ENCODE measurements at regions not wholly inside any gene's neighbourhood (a gene's known extent, or its start where the extent isn't known, plus 50 kb on each side); places are given as distances from the start of the nearest gene placed in this dataset.

- DNase-seq (no peak), ATAC-seq (replicated peaks in 1 of 4) (no peak)
- H3K4me1 ChIP-seq (ENCODE audit: control insufficient read depth in 1 of 2, extremely low read depth in 1 of 2, insufficient read depth in 2 of 2, low read length in 2 of 2) = no peaks in the 10 kb centered on the region
- H3K27ac ChIP-seq (ENCODE audit: low read length) = no peak overlapping the region
- H3K36me3 ChIP-seq (ENCODE audit: control insufficient read depth in 2 of 2, extremely low read depth in 1 of 2, insufficient read depth in 1 of 2, low read length in 1 of 2) = no peaks in the 10 kb centered on the region
- Mint-ChIP-seq H3K9me3 (no peaks in the 10 kb centered on the region), H3K27me3 (peaks cover 0 to 8% of the 10 kb centered on the region in 2 donors), H3K4me1 (no peaks in the 10 kb centered on the region), H3K4me3 (no peak overlapping the region), H3K36me3 (no peaks in the 10 kb centered on the region), H3K27ac (no peak overlapping the region)
- no peak overlapping the region for H3K4me3 ChIP-seq (ENCODE audit: control insufficient read depth in 1 of 2, extremely low read depth in 1 of 2, low read length in 1 of 2)
- no peaks in the 10 kb centered on the region for H3K9me3 ChIP-seq
- POLR2A ChIA-PET = no interaction called here
- CTCF ChIA-PET = no interaction called here
- WGBS (ENCODE audit: insufficient coverage) = 80% methylated on average over 1 of the region's 5 CpGs
- no peaks in the 10 kb centered on the region for H3K27me3 ChIP-seq (replicated peaks in 1 of 2; ENCODE audit: control insufficient read depth in 2 of 2, extremely low read depth in 1 of 2, insufficient read depth in 2 of 2, low read length in 1 of 2)
These were observed 168.6 kb upstream of the RFC3 start for GRCh38 chr13:33649212-33649878.

- no peak for ATAC-seq (replicated peaks in 1 of 4)
- no CpG with 5 or more reads among the region's 3 CpGs for WGBS (ENCODE audit: insufficient coverage)
- H3K36me3 Mint-ChIP-seq = no peaks in the 10 kb centered on the region
These were observed 166.2 kb upstream of the RFC3 start for GRCh38 chr13:33651766-33652165.

GRCh38 chr13:33657274-33657673 is 160.7 kb upstream of the RFC3 start:
- no peak overlapping the region for H3K4me3 Mint-ChIP-seq
- no peaks in the 10 kb centered on the region for H3K36me3 Mint-ChIP-seq
- peaks cover 3 to 4% of the 10 kb centered on the region in 2 donors for H3K27me3 Mint-ChIP-seq
- POLR2A ChIA-PET = no interaction called here
- DNase-seq (no peak), ATAC-seq (replicated peaks in 1 of 4) (no peak)
- 93% methylated on average over 2 of the region's 3 CpGs for WGBS (ENCODE audit: insufficient coverage)
- H3K27ac Mint-ChIP-seq = no peak overlapping the region
- no peaks in the 10 kb centered on the region for H3K4me1 Mint-ChIP-seq
- no peak overlapping the region for H3K27ac ChIP-seq (ENCODE audit: low read length)
- no peaks in the 10 kb centered on the region for H3K36me3 ChIP-seq (ENCODE audit: control insufficient read depth in 2 of 2, extremely low read depth in 1 of 2, insufficient read depth in 1 of 2, low read length in 1 of 2)
- CTCF ChIA-PET = interaction anchor here in 1 of 2 donors (0.5 kb wide), 1 partner anchor 1322 kb away, joined by 3 read pairs; no protein-coding TSS in a partner anchor
- H3K4me3 ChIP-seq (ENCODE audit: control insufficient read depth in 1 of 2, extremely low read depth in 1 of 2, low read length in 1 of 2) = no peak overlapping the region
- peaks cover 0 to 3% (median 0%) of the 10 kb centered on the region in 3 donors for H3K9me3 Mint-ChIP-seq
- peaks cover 0 to 3% of the 10 kb centered on the region in 2 experiments for H3K27me3 ChIP-seq (replicated peaks in 1 of 2; ENCODE audit: control insufficient read depth in 2 of 2, extremely low read depth in 1 of 2, insufficient read depth in 2 of 2, low read length in 1 of 2)
- H3K4me1 ChIP-seq (ENCODE audit: control insufficient read depth in 1 of 2, extremely low read depth in 1 of 2, insufficient read depth in 2 of 2, low read length in 2 of 2) = no peaks in the 10 kb centered on the region
- no peaks in the 10 kb centered on the region for H3K9me3 ChIP-seq

More at GRCh38 chr13:33651766-33652165, 166.2 kb upstream of the RFC3 start:
- POLR2A ChIA-PET = no interaction called here
- Histone ChIP-seq H3K4me3 (ENCODE audit: control insufficient read depth in 1 of 2, extremely low read depth in 1 of 2, low read length in 1 of 2) (no peak overlapping the region), H3K27me3 (replicated peaks in 1 of 2; ENCODE audit: control insufficient read depth in 2 of 2, extremely low read depth in 1 of 2, insufficient read depth in 2 of 2, low read length in 1 of 2) (no peaks in the 10 kb centered on the region), H3K4me1 (ENCODE audit: control insufficient read depth in 1 of 2, extremely low read depth in 1 of 2, insufficient read depth in 2 of 2, low read length in 2 of 2) (no peaks in the 10 kb centered on the region), H3K36me3 (ENCODE audit: control insufficient read depth in 2 of 2, extremely low read depth in 1 of 2, insufficient read depth in 1 of 2, low read length in 1 of 2) (no peaks in the 10 kb centered on the region), H3K27ac (ENCODE audit: low read length) (no peak overlapping the region), H3K9me3 (no peaks in the 10 kb centered on the region)
- peaks cover 0 to 8% of the 10 kb centered on the region in 2 donors for H3K27me3 Mint-ChIP-seq
- no peak for DNase-seq
- CTCF ChIA-PET = no interaction called here
- H3K4me1 Mint-ChIP-seq = no peaks in the 10 kb centered on the region
- H3K27ac Mint-ChIP-seq = no peak overlapping the region
- H3K4me3 Mint-ChIP-seq = no peak overlapping the region
- H3K9me3 Mint-ChIP-seq = no peaks in the 10 kb centered on the region

- ChIA-PET CTCF (no interaction called here), POLR2A (no interaction called here)
- H3K36me3 ChIP-seq (ENCODE audit: control insufficient read depth in 2 of 2, extremely low read depth in 1 of 2, insufficient read depth in 1 of 2, low read length in 1 of 2) = no peaks in the 10 kb centered on the region
- Mint-ChIP-seq H3K9me3 (peaks cover 0 to 3% (median 0%) of the 10 kb centered on the region in 3 donors), H3K4me3 (no peak overlapping the region), H3K4me1 (no peaks in the 10 kb centered on the region), H3K27me3 (peaks cover 0 to 4% of the 10 kb centered on the region in 2 donors), H3K36me3 (no peaks in the 10 kb centered on the region), H3K27ac (no peak overlapping the region)
- H3K4me1 ChIP-seq (ENCODE audit: control insufficient read depth in 1 of 2, extremely low read depth in 1 of 2, insufficient read depth in 2 of 2, low read length in 2 of 2) = no peaks in the 10 kb centered on the region
- H3K27me3 ChIP-seq (replicated peaks in 1 of 2; ENCODE audit: control insufficient read depth in 2 of 2, extremely low read depth in 1 of 2, insufficient read depth in 2 of 2, low read length in 1 of 2) = peaks cover 0 to 3% of the 10 kb centered on the region in 2 experiments
- H3K9me3 ChIP-seq = no peaks in the 10 kb centered on the region
- ATAC-seq (replicated peaks in 1 of 4) (no peak), DNase-seq (no peak)
- no peak overlapping the region for H3K4me3 ChIP-seq (ENCODE audit: control insufficient read depth in 1 of 2, extremely low read depth in 1 of 2, low read length in 1 of 2)
- WGBS (ENCODE audit: insufficient coverage) = 100% methylated on average over 2 of the region's 4 CpGs
- H3K27ac ChIP-seq (ENCODE audit: low read length) = no peak overlapping the region
These were observed 158.5 kb upstream of the RFC3 start for GRCh38 chr13:33659466-33659865.

- Mint-ChIP-seq H3K27ac (no peak overlapping the region), H3K9me3 (peaks cover 0 to 3% (median 0%) of the 10 kb centered on the region in 3 donors), H3K36me3 (no peaks in the 10 kb centered on the region), H3K27me3 (peaks cover 0 to 4% of the 10 kb centered on the region in 2 donors), H3K4me3 (no peak overlapping the region), H3K4me1 (no peaks in the 10 kb centered on the region)
- Histone ChIP-seq H3K36me3 (ENCODE audit: control insufficient read depth in 2 of 2, extremely low read depth in 1 of 2, insufficient read depth in 1 of 2, low read length in 1 of 2) (no peaks in the 10 kb centered on the region), H3K27ac (ENCODE audit: low read length) (no peak overlapping the region), H3K9me3 (no peaks in the 10 kb centered on the region), H3K4me1 (ENCODE audit: control insufficient read depth in 1 of 2, extremely low read depth in 1 of 2, insufficient read depth in 2 of 2, low read length in 2 of 2) (no peaks in the 10 kb centered on the region), H3K4me3 (ENCODE audit: control insufficient read depth in 1 of 2, extremely low read depth in 1 of 2, low read length in 1 of 2) (no peak overlapping the region), H3K27me3 (replicated peaks in 1 of 2; ENCODE audit: control insufficient read depth in 2 of 2, extremely low read depth in 1 of 2, insufficient read depth in 2 of 2, low read length in 1 of 2) (peaks cover 0 to 3% of the 10 kb centered on the region in 2 experiments)
- ATAC-seq (replicated peaks in 1 of 4) (no peak), DNase-seq (no peak)
- ChIA-PET CTCF (no interaction called here), POLR2A (no interaction called here)
- no CpG with 5 or more reads among the region's 2 CpGs for whole genome bisulfite sequencing (ENCODE audit: insufficient coverage)
These were observed 158.1 kb upstream of the RFC3 start for GRCh38 chr13:33659894-33660293.

GRCh38 chr13:33662392-33662791 is 155.6 kb upstream of the RFC3 start:
- WGBS (ENCODE audit: insufficient coverage) = no CpG with 5 or more reads among the region's 4 CpGs
- Mint-ChIP-seq H3K36me3 (no peaks in the 10 kb centered on the region), H3K27me3 (peaks cover 0 to 4% of the 10 kb centered on the region in 2 donors), H3K9me3 (peaks cover 0 to 3% (median 0%) of the 10 kb centered on the region in 3 donors), H3K4me1 (peaks cover 0 to 4% (median 2%) of the 10 kb centered on the region in 3 donors), H3K4me3 (no peak overlapping the region), H3K27ac (no peak overlapping the region)
- peaks cover 0 to 3% of the 10 kb centered on the region in 2 experiments for H3K27me3 ChIP-seq (replicated peaks in 1 of 2; ENCODE audit: control insufficient read depth in 2 of 2, extremely low read depth in 1 of 2, insufficient read depth in 2 of 2, low read length in 1 of 2)
- H3K27ac ChIP-seq (ENCODE audit: low read length) = no peak overlapping the region
- H3K36me3 ChIP-seq (ENCODE audit: control insufficient read depth in 2 of 2, extremely low read depth in 1 of 2, insufficient read depth in 1 of 2, low read length in 1 of 2) = no peaks in the 10 kb centered on the region
- H3K9me3 ChIP-seq = no peaks in the 10 kb centered on the region
- no peak overlapping the region for H3K4me3 ChIP-seq (ENCODE audit: control insufficient read depth in 1 of 2, extremely low read depth in 1 of 2, low read length in 1 of 2)
- ATAC-seq (replicated peaks in 1 of 4) (no peak), DNase-seq (no peak)
- no peaks in the 10 kb centered on the region for H3K4me1 ChIP-seq (ENCODE audit: control insufficient read depth in 1 of 2, extremely low read depth in 1 of 2, insufficient read depth in 2 of 2, low read length in 2 of 2)
- ChIA-PET CTCF (no interaction called here), POLR2A (no interaction called here)

Measured in T-cell (primary cell).